Endothelial cell of umbilical vein (primary cell): ENCODE measurements at regions not wholly inside any gene's neighbourhood (a gene's known extent, or its start where the extent isn't known, plus 50 kb on each side); places are given as distances from the start of the nearest gene placed in this dataset.

ENCODE experiments used
- BruUV-seq: library from RNA; stranded (reverse); fragments of 400-500 nt; replicated peaks from 2 replicates; lab custom pipeline; 2021; lab: Mats Ljungman, UMichigan
- CTCF ChIA-PET: fragments of 300-600, 350-600 bp; sonication (Branson Sonifier 250); formaldehyde crosslinking; loops from one replicate; lab custom pipeline; 2021; ENCODE audit warnings: antibody characterized with exemption, inconsistent platforms; lab: Charles Lee
- POLR2A ChIA-PET: fragments of 300-600, 350-600 bp; sonication (Branson Sonifier 250); formaldehyde crosslinking; loops from one replicate; lab custom pipeline; 2021; ENCODE audit warnings: antibody characterized with exemption, inconsistent platforms; lab: Charles Lee
- DNase-seq: peaks from one replicate; pipeline ENCODE4 v3.0.0-alpha.2; 2011; ENCODE audit warnings: low read depth, low spot score
- FAIRE-seq: peaks from 2 replicates; lab custom pipeline; 2011; peaks lifted over from hg19 to GRCh38; lab: Jason Lieb, UNC
- H2AFZ ChIP-seq: 2 replicates; pipeline ENCODE4 v1.6.0; 2012; ENCODE audit warnings: low read depth, low read length, control low read depth, inconsistent platforms
- H3K27ac ChIP-seq: 2 replicates; pipeline ENCODE4 v1.5.1; 2011; ENCODE audit warnings: low read depth, mild to moderate bottlenecking, control low read depth, low read length, moderate library complexity; ENCODE audit not compliant: insufficient read depth
- H3K27me3 ChIP-seq, 2 experiments: 2 replicates each; pipeline versions ENCODE4 v1.6.0 to v1.6.1; 2011; ENCODE audit warnings: low read length in 2 of 2, mixed read lengths in 1 of 2; ENCODE audit not compliant: control insufficient read depth in 2 of 2, insufficient read depth in 2 of 2
- H3K36me3 ChIP-seq, 2 experiments: 2 replicates in 1 of 2; 3 replicates in 1 of 2; pipeline ENCODE4 v1.5.1; 2011; ENCODE audit warnings: low read length in 2 of 2, mild to moderate bottlenecking in 1 of 2, moderate library complexity in 1 of 2; ENCODE audit not compliant: control insufficient read depth in 2 of 2, insufficient read depth in 2 of 2; ENCODE audit errors: extremely low read depth in 1 of 2
- H3K4me1 ChIP-seq: 3 replicates; pipeline ENCODE4 v1.5.1; 2011; ENCODE audit warnings: mild to moderate bottlenecking, low read length; ENCODE audit not compliant: control insufficient read depth, insufficient read depth; ENCODE audit errors: extremely low read depth
- H3K4me2 ChIP-seq: 2 replicates; pipeline ENCODE4 v1.6.1; 2011; ENCODE audit warnings: low read length, control low read depth, mixed read lengths; ENCODE audit not compliant: insufficient read depth
- H3K4me3 ChIP-seq, 3 experiments: fragments of 200-600 bp in 1 of 3; sonication (generic), shearing (Covaris generic) in 1 of 3; replicated peaks in 1 of 3; 2 replicates each; pipeline ENCODE4 v1.5.1; 2011 to 2016; ENCODE audit warnings: control low read depth in 3 of 3, low read length in 3 of 3, mild to moderate bottlenecking in 2 of 3, inconsistent platforms in 1 of 3, low read depth in 1 of 3, moderate library complexity in 1 of 3; ENCODE audit not compliant: insufficient read depth in 1 of 3
- H3K79me2 ChIP-seq: 2 replicates; pipeline ENCODE4 v1.6.0; 2012; ENCODE audit warnings: low read length, inconsistent platforms; ENCODE audit not compliant: control insufficient read depth, insufficient read depth
- H3K9ac ChIP-seq: replicated peaks from 2 replicates; pipeline ENCODE3; 2011; ENCODE audit warnings: low read length, control low read depth; ENCODE audit not compliant: insufficient read depth; ENCODE audit errors: extremely low read depth
- H3K9me1 ChIP-seq: replicated peaks from 3 replicates; pipeline ENCODE4 v1.6.0; 2011; ENCODE audit warnings: mild to moderate bottlenecking, low read length; ENCODE audit not compliant: control insufficient read depth, insufficient read depth; ENCODE audit errors: extremely low read depth
- H3K9me3 ChIP-seq: replicated peaks from 2 replicates; pipeline ENCODE4 v1.5.1; 2012; ENCODE audit warnings: low read length, inconsistent platforms; ENCODE audit not compliant: control insufficient read depth, insufficient read depth
- H4K20me1 ChIP-seq: replicated peaks from 2 replicates; pipeline ENCODE3; 2011; ENCODE audit warnings: mild to moderate bottlenecking, low read length; ENCODE audit not compliant: control insufficient read depth, insufficient read depth; ENCODE audit errors: extremely low read depth
- CTCF ChIP-seq, 2 donors: IDR thresholded peaks; 1 replicate in 1 of 2; 2 replicates in 1 of 2; pipeline ENCODE4 v1.5.1; 2011; ENCODE audit warnings: low read length in 2 of 2, mild to moderate bottlenecking in 2 of 2, moderate library complexity in 2 of 2, control low read depth in 1 of 2, inconsistent platforms in 1 of 2, low read depth in 1 of 2; ENCODE audit not compliant: insufficient read depth in 1 of 2; ENCODE audit errors: extremely low read depth in 1 of 2
- FOS ChIP-seq: IDR thresholded peaks from 2 replicates; pipeline ENCODE4 v1.6.1; 2011; ENCODE audit warnings: mild to moderate bottlenecking, low read length, moderate library complexity, borderline replicate concordance; ENCODE audit not compliant: insufficient read depth
- GATA2 ChIP-seq: IDR thresholded peaks from 2 replicates; pipeline ENCODE4 v1.7.0; 2011; ENCODE audit warnings: low read depth, mild to moderate bottlenecking, moderate library complexity, mixed read lengths, low read length; ENCODE audit not compliant: insufficient read length, insufficient read depth
- JUN ChIP-seq: IDR thresholded peaks from 2 replicates; pipeline ENCODE4 v1.6.1; 2011; ENCODE audit warnings: borderline replicate concordance, low read depth; ENCODE audit not compliant: insufficient read length, insufficient read depth
- MYC ChIP-seq: IDR thresholded peaks from one replicate; pipeline ENCODE4 v1.6.1; 2011; ENCODE audit warnings: mild to moderate bottlenecking, low read depth, low read length
- POLR2A ChIP-seq: IDR thresholded peaks from 2 replicates; pipeline ENCODE4 v1.6.1; 2012; ENCODE audit warnings: low read depth, mild to moderate bottlenecking, control low read depth, low read length
- POLR2AphosphoS5 ChIP-seq: IDR thresholded peaks from 2 replicates; pipeline ENCODE4 v1.6.1; 2012; ENCODE audit warnings: low read depth, mild to moderate bottlenecking, control low read depth, low read length, moderate library complexity; ENCODE audit not compliant: insufficient read depth
- dilution Hi-C: fragments of 300-500 bp; cut with MboI; formaldehyde crosslinking; loops from one replicate; pipeline ENCODE4 v1.15.0; 2019; ENCODE audit warnings: low sequenced_read_pairs; ENCODE audit not compliant: extremely low pct_ligation_motif_present
- intact Hi-C: fragments of 100-400 bp; cut with micrococcal nuclease; formaldehyde crosslinking; loops from one replicate; pipeline ENCODE4 v1.10.0; 2022
- TF ChIP-seq, protein P1 (sequence below): IDR thresholded peaks from 2 replicates; pipeline ENCODE4 v1.6.1; 2011; ENCODE audit not compliant: insufficient read depth, insufficient read length

DNA sequence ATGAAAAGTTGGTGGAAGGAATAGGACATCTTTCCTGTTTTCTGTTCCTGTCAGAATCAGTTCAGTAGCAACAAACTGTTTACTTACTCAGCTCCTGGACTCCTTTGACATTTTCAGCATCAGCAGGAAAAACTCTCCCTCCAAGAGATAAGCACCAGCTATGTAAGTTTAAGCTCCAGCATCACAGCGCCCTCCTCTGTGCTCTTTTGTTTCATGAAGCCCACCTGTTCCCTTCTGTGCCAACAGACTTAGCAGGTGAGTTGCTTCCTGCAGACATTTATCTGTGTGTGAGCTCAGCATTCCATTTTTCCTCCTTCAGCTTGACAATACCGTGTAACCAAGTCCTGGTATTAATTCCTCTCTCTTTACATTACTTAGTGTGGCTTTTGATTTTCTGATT, 644.1 kb upstream of the AGA start:
- BruUV-seq: no TSS peak
- TF ChIP-seq FOS (no peak), MYC (no peak), CTCF (IDR thresholded peaks at IDR 0.05; ENCODE audit: extremely low read depth in 1 of 2, insufficient read depth in 1 of 2, low read depth in 1 of 2, low read length in 2 of 2) (no peak), JUN (no peak), POLR2AphosphoS5 (no peak), POLR2A (no peak), GATA2 (no peak)
- TF ChIP-seq, protein P1, sequence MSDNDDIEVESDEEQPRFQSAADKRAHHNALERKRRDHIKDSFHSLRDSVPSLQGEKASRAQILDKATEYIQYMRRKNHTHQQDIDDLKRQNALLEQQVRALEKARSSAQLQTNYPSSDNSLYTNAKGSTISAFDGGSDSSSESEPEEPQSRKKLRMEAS: no peak
- Histone ChIP-seq H3K79me2 (no peaks in the 10 kb centered on the region), H3K27ac (no peak overlapping the region), H3K9me3 (peaks cover 9% of the 10 kb centered on the region), H3K9ac (no peak overlapping the region), H3K4me3 (no peak overlapping the region), H3K4me2 (no peak overlapping the region), H3K36me3 (no peaks in the 10 kb centered on the region), H4K20me1 (no peaks in the 10 kb centered on the region), H3K4me1 (no peaks in the 10 kb centered on the region), H3K9me1 (no peaks in the 10 kb centered on the region), H3K27me3 (no peaks in the 10 kb centered on the region), H2AFZ (no peak overlapping the region)
- DNase-seq (no peak), FAIRE-seq (no peak)
- CTCF ChIA-PET: no interaction called here
- dilution Hi-C loops (no loop called here), intact Hi-C loops (no loop called here)
- POLR2A ChIA-PET: no interaction called here
